K562 (cell line): ENCODE measurements at regions not wholly inside any gene's neighbourhood (a gene's known extent, or its start where the extent isn't known, plus 50 kb on each side); places are given as distances from the start of the nearest gene placed in this dataset.

ENCODE experiments used
- ATAC-seq: fragments of 200-7000 bp; cut with Tn5 transposase; 3 replicates; pipeline ENCODE4 v1.9.1; 2020; ENCODE audit warnings: moderate library complexity
- BruUV-seq: library from RNA; stranded (reverse); fragments of 400-500 nt; replicated peaks from 2 replicates; lab custom pipeline; 2021; lab: Mats Ljungman, UMichigan
- CTCF ChIA-PET: fragments of 300-600 bp; formaldehyde crosslinking; extraction: SDS; loops from one replicate; lab custom pipeline; 2021; ENCODE audit warnings: low intra/inter-chr PET ratio; lab: Yijun Ruan, JAX
- POLR2A ChIA-PET: fragments of 300-600, 350-650 bp; sonication (Branson Sonifier 250); formaldehyde crosslinking; extraction: SDS; loops from one replicate; lab custom pipeline; 2021; ENCODE audit warnings: antibody characterized with exemption, inconsistent platforms; lab: Yijun Ruan, JAX
- DNase-seq, 4 experiments: peaks; one replicate each; pipeline versions ENCODE4 v3.0.0 to v3.0.0-alpha.2; 2011 to 2018; ENCODE audit warnings: low spot score in 3 of 4, mixed read lengths in 3 of 4; ENCODE audit errors: extremely low read depth in 1 of 4
- FAIRE-seq: peaks from 2 replicates; lab custom pipeline; 2011; peaks lifted over from hg19 to GRCh38; lab: Jason Lieb, UNC
- H2AFZ ChIP-seq: 2 replicates; pipeline ENCODE4 v1.6.0; 2011; ENCODE audit warnings: low read depth, low read length, control low read depth, inconsistent platforms
- H3K27ac ChIP-seq: fragments of 200-600 bp; 3 replicates; pipeline ENCODE4 v1.8.0; 2011; ENCODE audit warnings: low read depth, mild to moderate bottlenecking, control low read depth, inconsistent platforms, low read length, moderate library complexity, mixed read lengths; ENCODE audit errors: extremely low read depth
- H3K27me3 ChIP-seq, 2 experiments: fragments of 300-600 bp in 1 of 2; 2 replicates in 1 of 2; 3 replicates in 1 of 2; pipeline versions ENCODE4 v1.6.0 to v1.8.0; 2011; ENCODE audit warnings: inconsistent platforms in 2 of 2, low read length in 2 of 2, mild to moderate bottlenecking in 1 of 2, mixed read lengths in 1 of 2, moderate library complexity in 1 of 2; ENCODE audit not compliant: control insufficient read depth in 2 of 2, insufficient read depth in 2 of 2
- H3K36me3 ChIP-seq: fragments of 300-600 bp; 3 replicates; pipeline ENCODE4 v1.8.0; 2011; ENCODE audit warnings: mild to moderate bottlenecking, low read length, inconsistent platforms; ENCODE audit not compliant: control insufficient read depth, insufficient read depth
- H3K4me1 ChIP-seq, 2 experiments: fragments of 200-600 bp in 1 of 2; replicated peaks in 1 of 2; 2 replicates in 1 of 2; 3 replicates in 1 of 2; pipeline versions ENCODE4 v1.5.1 to v1.8.0; 2011; ENCODE audit warnings: inconsistent platforms in 2 of 2, low read length in 2 of 2, mild to moderate bottlenecking in 1 of 2, mixed read lengths in 1 of 2, moderate library complexity in 1 of 2; ENCODE audit not compliant: control insufficient read depth in 2 of 2, insufficient read depth in 2 of 2
- H3K4me2 ChIP-seq: 2 replicates; pipeline ENCODE4 v1.6.1; 2011; ENCODE audit warnings: low read length, control low read depth, inconsistent platforms, mixed read lengths; ENCODE audit not compliant: insufficient read depth
- H3K4me3 ChIP-seq: fragments of 200-600 bp; sonication (generic), shearing (Covaris generic); 2 replicates; pipeline ENCODE4 v1.5.1; 2016; ENCODE audit warnings: control low read depth, inconsistent platforms
- H3K79me2 ChIP-seq: fragments of 200-600 bp; 3 replicates; pipeline ENCODE4 v1.8.0; 2011; ENCODE audit warnings: low read length, inconsistent platforms; ENCODE audit not compliant: control insufficient read depth, insufficient read depth
- H3K9ac ChIP-seq, 2 experiments: 2 replicates each; pipeline versions ENCODE4 v1.6.0 to v1.6.1; 2011; ENCODE audit warnings: low read depth in 2 of 2, low read length in 2 of 2, control low read depth in 1 of 2, inconsistent platforms in 1 of 2, mild to moderate bottlenecking in 1 of 2, mixed read lengths in 1 of 2; ENCODE audit not compliant: insufficient read depth in 1 of 2
- H3K9me1 ChIP-seq: one replicate; pipeline ENCODE4 v1.6.0; 2011; ENCODE audit warnings: inconsistent platforms, mild to moderate bottlenecking, low read length, moderate library complexity; ENCODE audit not compliant: control insufficient read depth, insufficient read depth
- H3K9me3 ChIP-seq: replicated peaks from 2 replicates; pipeline ENCODE4 v1.5.1; 2011; ENCODE audit warnings: low read depth, low read length, inconsistent platforms; ENCODE audit not compliant: control insufficient read depth, insufficient read depth
- H4K20me1 ChIP-seq: replicated peaks from 2 replicates; pipeline ENCODE4 v1.6.1; 2011; ENCODE audit warnings: low read length, inconsistent platforms, mixed read lengths; ENCODE audit not compliant: control insufficient read depth, insufficient read depth
- CEBPG ChIP-seq, 3 experiments: fragments of 200-800 bp in 1 of 3; sonication (Bioruptor generic) in 1 of 3; sonication (generic) in 1 of 3; formaldehyde crosslinking in 1 of 3; IDR thresholded peaks in 2 of 3; conservative IDR thresholded peaks in 1 of 3; 2 replicates each; pipeline versions ENCODE4 v1.6.1 to v1.8.0; 2016 to 2022; ENCODE audit warnings: missing compliant biosample characterization in 2 of 3, missing genetic modification characterization in 2 of 3, mild to moderate bottlenecking in 1 of 3, missing genetic modification reagents in 1 of 3
- HEY1 ChIP-seq: fragments of 250-450 bp; sonication (Bioruptor Pico); IDR thresholded peaks from 2 replicates; pipeline ENCODE4 v1.5.0; 2020; ENCODE audit warnings: mild to moderate bottlenecking, moderate library complexity, borderline replicate concordance
- MYNN ChIP-seq, 2 experiments: sonication (generic); formaldehyde crosslinking in 1 of 2; IDR thresholded peaks; 2 replicates each; pipeline versions ENCODE4 v1.5.0 to v1.6.1; 2016 to 2020; ENCODE audit warnings: antibody characterized with exemption in 1 of 2, missing genetic modification reagents in 1 of 2
- NR2F6 ChIP-seq: fragments of 450-650 bp; formaldehyde crosslinking; IDR thresholded peaks from 2 replicates; pipeline ENCODE4 v1.4.0; 2020; ENCODE audit warnings: mild to moderate bottlenecking
- POU5F1 ChIP-seq: fragments of 150-350 bp; IDR thresholded peaks from 2 replicates; pipeline ENCODE4 v1.6.1; 2014; ENCODE audit warnings: borderline replicate concordance, low read length, low read depth, mild to moderate bottlenecking; ENCODE audit not compliant: partially characterized antibody
- SMARCB1 ChIP-seq: IDR thresholded peaks from 2 replicates; pipeline ENCODE4 v1.6.1; 2011; ENCODE audit warnings: improper control_type of control experiment, low read depth; ENCODE audit not compliant: insufficient read length
- ZKSCAN8 ChIP-seq: fragments of 200-800 bp; sonication (Bioruptor generic); IDR thresholded peaks from 2 replicates; pipeline ENCODE4 v1.6.1; 2016; ENCODE audit warnings: missing genetic modification characterization, missing compliant biosample characterization
- ZNF165 ChIP-seq: fragments of 250-450 bp; sonication (Bioruptor Pico); IDR thresholded peaks from 2 replicates; pipeline ENCODE4 v1.4.0; 2020; ENCODE audit warnings: borderline replicate concordance
- WGBS: fragments of 100-300 bp; shearing (Covaris generic); methylation state at CpG from one replicate; pipeline ENCODE4 v1.1.6; 2016; ENCODE audit warnings: low coverage, mixed read lengths; ENCODE audit not compliant: insufficient coverage; ENCODE audit errors: missing lambda C conversion rate; 5-methylcytosine and 5-hydroxymethylcytosine counted together
- in situ Hi-C: fragments of 300-500 bp; cut with MboI; formaldehyde crosslinking; loops from 4 replicates; pipeline ENCODE4 v1.15.0; 2018; ENCODE audit warnings: inconsistent platforms, mixed read lengths
- intact Hi-C: fragments of 100-400 bp; cut with micrococcal nuclease; formaldehyde crosslinking; loops from 2 replicates; pipeline ENCODE4 v1.14.2; 2022
- TF ChIP-seq, protein P1 (sequence below): fragments of 250-450 bp; sonication (Bioruptor Pico); IDR thresholded peaks from 2 replicates; pipeline ENCODE4 v1.5.0; 2021
- TF ChIP-seq, protein P2 (sequence below): fragments of 200-800 bp; sonication (Bioruptor generic); IDR thresholded peaks from 2 replicates; pipeline ENCODE4 v1.6.1; 2017; ENCODE audit warnings: missing genetic modification characterization, missing compliant biosample characterization
- TF ChIP-seq, protein P3 (sequence below): conservative IDR thresholded peaks from 2 replicates; pipeline ENCODE4 v1.6.1; 2011; ENCODE audit warnings: low read depth, mild to moderate bottlenecking, low read length; ENCODE audit not compliant: control insufficient read depth
- TF ChIP-seq, protein P4 (sequence below), 2 experiments: fragments of 450-650 bp; IDR thresholded peaks; 2 replicates each; pipeline ENCODE4 v1.6.1; 2018; ENCODE audit warnings: mild to moderate bottlenecking in 2 of 2, low read depth in 1 of 2; ENCODE audit not compliant: partially characterized antibody in 2 of 2

DNA sequence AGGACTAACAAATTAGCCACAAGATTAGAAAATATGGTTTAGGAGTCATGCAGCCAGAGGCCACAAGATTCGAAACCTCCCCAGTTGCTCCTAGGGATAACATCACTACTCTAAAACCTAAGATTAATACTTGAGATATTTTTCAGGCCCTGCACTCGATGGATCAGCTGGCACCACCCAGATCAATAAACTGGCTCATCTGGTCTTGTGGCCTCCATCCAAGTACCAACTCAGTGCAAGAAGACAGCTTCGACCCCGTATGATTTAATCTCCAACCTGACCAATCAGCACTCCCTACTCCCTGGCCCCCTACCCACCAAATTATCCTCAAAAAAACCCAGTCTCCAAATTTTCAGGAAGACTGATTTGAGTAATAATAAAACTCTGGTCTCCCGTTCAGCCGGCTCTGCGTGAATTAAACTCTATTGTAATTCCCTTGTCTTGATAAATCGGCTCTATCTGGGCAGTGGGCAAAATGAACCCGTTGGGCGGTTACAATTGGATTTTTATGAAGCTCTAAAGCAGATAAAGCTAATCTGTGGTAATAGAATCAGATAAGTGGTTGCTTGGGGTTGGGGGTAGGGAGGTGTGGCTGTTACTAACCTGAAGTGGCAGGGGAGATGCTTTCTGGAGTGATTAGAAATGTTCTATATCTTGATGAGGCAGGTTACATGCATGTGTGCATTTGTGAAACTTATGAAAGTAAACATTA lies 91.8 kb upstream of the ATXN3L start:
- no peak for ATAC-seq
- no peak overlapping the region for H2AFZ ChIP-seq
- TF ChIP-seq CEBPG (CRISPR knock-in tag; IDR thresholded peaks at IDR 0.05) = no peak
- TF ChIP-seq CEBPG (tag; conservative IDR thresholded peaks at IDR 0.05 in 1 of 2, IDR thresholded peaks at IDR 0.05 in 1 of 2) = no peak
- TF ChIP-seq, protein P1, sequence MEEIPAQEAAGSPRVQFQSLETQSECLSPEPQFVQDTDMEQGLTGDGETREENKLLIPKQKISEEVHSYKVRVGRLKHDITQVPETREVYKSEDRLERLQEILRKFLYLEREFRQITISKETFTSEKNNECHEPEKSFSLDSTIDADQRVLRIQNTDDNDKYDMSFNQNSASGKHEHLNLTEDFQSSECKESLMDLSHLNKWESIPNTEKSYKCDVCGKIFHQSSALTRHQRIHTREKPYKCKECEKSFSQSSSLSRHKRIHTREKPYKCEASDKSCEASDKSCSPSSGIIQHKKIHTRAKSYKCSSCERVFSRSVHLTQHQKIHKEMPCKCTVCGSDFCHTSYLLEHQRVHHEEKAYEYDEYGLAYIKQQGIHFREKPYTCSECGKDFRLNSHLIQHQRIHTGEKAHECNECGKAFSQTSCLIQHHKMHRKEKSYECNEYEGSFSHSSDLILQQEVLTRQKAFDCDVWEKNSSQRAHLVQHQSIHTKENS = no peak
- TF ChIP-seq POU5F1 = no peak
- TF ChIP-seq, protein P2, sequence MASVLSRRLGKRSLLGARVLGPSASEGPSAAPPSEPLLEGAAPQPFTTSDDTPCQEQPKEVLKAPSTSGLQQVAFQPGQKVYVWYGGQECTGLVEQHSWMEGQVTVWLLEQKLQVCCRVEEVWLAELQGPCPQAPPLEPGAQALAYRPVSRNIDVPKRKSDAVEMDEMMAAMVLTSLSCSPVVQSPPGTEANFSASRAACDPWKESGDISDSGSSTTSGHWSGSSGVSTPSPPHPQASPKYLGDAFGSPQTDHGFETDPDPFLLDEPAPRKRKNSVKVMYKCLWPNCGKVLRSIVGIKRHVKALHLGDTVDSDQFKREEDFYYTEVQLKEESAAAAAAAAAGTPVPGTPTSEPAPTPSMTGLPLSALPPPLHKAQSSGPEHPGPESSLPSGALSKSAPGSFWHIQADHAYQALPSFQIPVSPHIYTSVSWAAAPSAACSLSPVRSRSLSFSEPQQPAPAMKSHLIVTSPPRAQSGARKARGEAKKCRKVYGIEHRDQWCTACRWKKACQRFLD (CRISPR knock-in tag) = no peak
- no peak for TF ChIP-seq ZNF165 (CRISPR knock-in tag)
- no peak for TF ChIP-seq SMARCB1
- no peak for TF ChIP-seq HEY1 (CRISPR knock-in tag)
- no peak for TF ChIP-seq ZKSCAN8
- TF ChIP-seq, protein P3, sequence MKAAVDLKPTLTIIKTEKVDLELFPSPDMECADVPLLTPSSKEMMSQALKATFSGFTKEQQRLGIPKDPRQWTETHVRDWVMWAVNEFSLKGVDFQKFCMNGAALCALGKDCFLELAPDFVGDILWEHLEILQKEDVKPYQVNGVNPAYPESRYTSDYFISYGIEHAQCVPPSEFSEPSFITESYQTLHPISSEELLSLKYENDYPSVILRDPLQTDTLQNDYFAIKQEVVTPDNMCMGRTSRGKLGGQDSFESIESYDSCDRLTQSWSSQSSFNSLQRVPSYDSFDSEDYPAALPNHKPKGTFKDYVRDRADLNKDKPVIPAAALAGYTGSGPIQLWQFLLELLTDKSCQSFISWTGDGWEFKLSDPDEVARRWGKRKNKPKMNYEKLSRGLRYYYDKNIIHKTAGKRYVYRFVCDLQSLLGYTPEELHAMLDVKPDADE = no peak
- TF ChIP-seq NR2F6 (CRISPR knock-in tag) = no peak
- TF ChIP-seq MYNN (IDR thresholded peaks at IDR 0.05) = no peak
- TF ChIP-seq MYNN (CRISPR knock-in tag; IDR thresholded peaks at IDR 0.05) = no peak
- TF ChIP-seq, protein P4, sequence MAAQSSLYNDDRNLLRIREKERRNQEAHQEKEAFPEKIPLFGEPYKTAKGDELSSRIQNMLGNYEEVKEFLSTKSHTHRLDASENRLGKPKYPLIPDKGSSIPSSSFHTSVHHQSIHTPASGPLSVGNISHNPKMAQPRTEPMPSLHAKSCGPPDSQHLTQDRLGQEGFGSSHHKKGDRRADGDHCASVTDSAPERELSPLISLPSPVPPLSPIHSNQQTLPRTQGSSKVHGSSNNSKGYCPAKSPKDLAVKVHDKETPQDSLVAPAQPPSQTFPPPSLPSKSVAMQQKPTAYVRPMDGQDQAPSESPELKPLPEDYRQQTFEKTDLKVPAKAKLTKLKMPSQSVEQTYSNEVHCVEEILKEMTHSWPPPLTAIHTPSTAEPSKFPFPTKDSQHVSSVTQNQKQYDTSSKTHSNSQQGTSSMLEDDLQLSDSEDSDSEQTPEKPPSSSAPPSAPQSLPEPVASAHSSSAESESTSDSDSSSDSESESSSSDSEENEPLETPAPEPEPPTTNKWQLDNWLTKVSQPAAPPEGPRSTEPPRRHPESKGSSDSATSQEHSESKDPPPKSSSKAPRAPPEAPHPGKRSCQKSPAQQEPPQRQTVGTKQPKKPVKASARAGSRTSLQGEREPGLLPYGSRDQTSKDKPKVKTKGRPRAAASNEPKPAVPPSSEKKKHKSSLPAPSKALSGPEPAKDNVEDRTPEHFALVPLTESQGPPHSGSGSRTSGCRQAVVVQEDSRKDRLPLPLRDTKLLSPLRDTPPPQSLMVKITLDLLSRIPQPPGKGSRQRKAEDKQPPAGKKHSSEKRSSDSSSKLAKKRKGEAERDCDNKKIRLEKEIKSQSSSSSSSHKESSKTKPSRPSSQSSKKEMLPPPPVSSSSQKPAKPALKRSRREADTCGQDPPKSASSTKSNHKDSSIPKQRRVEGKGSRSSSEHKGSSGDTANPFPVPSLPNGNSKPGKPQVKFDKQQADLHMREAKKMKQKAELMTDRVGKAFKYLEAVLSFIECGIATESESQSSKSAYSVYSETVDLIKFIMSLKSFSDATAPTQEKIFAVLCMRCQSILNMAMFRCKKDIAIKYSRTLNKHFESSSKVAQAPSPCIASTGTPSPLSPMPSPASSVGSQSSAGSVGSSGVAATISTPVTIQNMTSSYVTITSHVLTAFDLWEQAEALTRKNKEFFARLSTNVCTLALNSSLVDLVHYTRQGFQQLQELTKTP (IDR thresholded peaks at IDR 0.05; ENCODE audit: low read depth in 1 of 2, partially characterized antibody in 2 of 2) = no peak

More for the DNA sequence above, 91.8 kb upstream of the ATXN3L start:
- Histone ChIP-seq H3K4me2 (no peak overlapping the region), H3K36me3 (no peaks in the 10 kb centered on the region), H3K4me1 (no peaks in the 10 kb centered on the region), H3K27me3 (no peaks in the 10 kb centered on the region; a peak in 1 of 5 replicates), H3K4me3 (no peak overlapping the region), H3K27ac (no peak overlapping the region), H4K20me1 (no peaks in the 10 kb centered on the region), H3K9me3 (no peaks in the 10 kb centered on the region), H3K9ac (no peak overlapping the region), H3K79me2 (no peaks in the 10 kb centered on the region), H3K9me1 (no peaks in the 10 kb centered on the region)
- CTCF ChIA-PET = no interaction called here
- POLR2A ChIA-PET = interaction anchor here (0.7 kb wide), 1 partner anchor 28 kb away, joined by 3 read pairs; no protein-coding TSS in a partner anchor
- no peak for FAIRE-seq
- no peak for DNase-seq
- in situ Hi-C loops = no loop called here
- intact Hi-C loops = no loop called here
- WGBS = 15% methylated on average over 9 of the region's 10 CpGs
- BruUV-seq = no TSS peak
